Neural cell (in vitro differentiated cells): ENCODE measurements at regions not wholly inside any gene's neighbourhood (a gene's known extent, or its start where the extent isn't known, plus 50 kb on each side); places are given as distances from the start of the nearest gene placed in this dataset.
"Not testable (repeated sequence)": the region's sequence is repeated elsewhere in the genome, so short reads cannot be mapped to it uniquely, and the experiment has no call there.

Experiments
- H2AFZ ChIP-seq: fragments of 200-600, 300-800 bp; sonication (generic), shearing (Covaris generic); 2 replicates; pipeline ENCODE4 v1.6.0; 2014; ENCODE audit warnings: low read depth, mild to moderate bottlenecking, antibody characterized with exemption, low read length, moderate library complexity
- H3F3A ChIP-seq: fragments of 200-600 bp; shearing (Covaris generic); 2 replicates; pipeline ENCODE4 v1.6.1; 2016; ENCODE audit warnings: mild to moderate bottlenecking, moderate library complexity, mixed read lengths, antibody characterized with exemption, low read length; ENCODE audit not compliant: insufficient read depth, poor library complexity, severe bottlenecking
- H3K27ac ChIP-seq: fragments of 200-600, 300-800 bp; sonication (generic), shearing (Covaris generic); 2 replicates; pipeline ENCODE4 v1.5.1; 2014; ENCODE audit warnings: mild to moderate bottlenecking, low read length, moderate library complexity
- H3K27me3 ChIP-seq: fragments of 300-800, 200-600 bp; sonication (generic), shearing (Covaris generic); 2 replicates; pipeline ENCODE4 v1.6.0; 2014; ENCODE audit warnings: mild to moderate bottlenecking, low read depth, low read length, moderate library complexity; ENCODE audit not compliant: insufficient read depth
- H3K36me3 ChIP-seq: fragments of 300-800, 200-600 bp; sonication (generic), shearing (Covaris generic); 2 replicates; pipeline ENCODE4 v1.5.1; 2014; ENCODE audit warnings: mild to moderate bottlenecking, antibody characterized with exemption, low read length, moderate library complexity; ENCODE audit not compliant: insufficient read depth
- H3K4me2 ChIP-seq: fragments of 300-800, 200-600 bp; sonication (generic), shearing (Covaris generic); 2 replicates; pipeline ENCODE4 v1.6.0; 2014; ENCODE audit warnings: mild to moderate bottlenecking, low read length
- H3K4me3 ChIP-seq: fragments of 300-800, 200-600 bp; sonication (generic), shearing (Covaris generic); 2 replicates; pipeline ENCODE4 v1.5.1; 2014; ENCODE audit warnings: mild to moderate bottlenecking, low read length, moderate library complexity
- H3K79me2 ChIP-seq: fragments of 200-600 bp; shearing (Covaris generic); replicated peaks from 2 replicates; pipeline ENCODE4 v1.6.0; 2014; ENCODE audit warnings: mild to moderate bottlenecking, low read length, moderate library complexity; ENCODE audit not compliant: insufficient read depth
- H3K9ac ChIP-seq: fragments of 300-800, 200-600 bp; sonication (generic), shearing (Covaris generic); 2 replicates; pipeline ENCODE4 v1.6.1; 2016; ENCODE audit warnings: mild to moderate bottlenecking, low read length, mixed read lengths
- H3K9me2 ChIP-seq: fragments of 200-600 bp; shearing (Covaris generic); 2 replicates; pipeline ENCODE4 v1.6.1; 2016; ENCODE audit warnings: mild to moderate bottlenecking, low read length, mixed read lengths; ENCODE audit not compliant: insufficient read depth
- H3K9me3 ChIP-seq: fragments of 200-600, 300-800 bp; sonication (generic), shearing (Covaris generic); 2 replicates; pipeline ENCODE4 v1.6.1; 2016; ENCODE audit warnings: mild to moderate bottlenecking, mixed run types, low read length, moderate library complexity, mixed read lengths
- H4K20me1 ChIP-seq: fragments of 200-600 bp; shearing (Covaris generic); 2 replicates; pipeline ENCODE4 v1.6.1; 2016; ENCODE audit warnings: mild to moderate bottlenecking, mixed run types; ENCODE audit not compliant: insufficient read depth
- EP300 ChIP-seq: fragments of 450-650 bp; conservative IDR thresholded peaks from 2 replicates; pipeline ENCODE4 v1.6.1; 2014; ENCODE audit warnings: antibody characterized with exemption, mild to moderate bottlenecking, moderate library complexity; ENCODE audit not compliant: poor library complexity, severe bottlenecking
- EZH2 ChIP-seq: fragments of 200-600, 300-800 bp; shearing (Covaris generic), sonication (generic); IDR thresholded peaks from 2 replicates; pipeline ENCODE4 v1.6.1; 2014; ENCODE audit warnings: antibody characterized with exemption, low read length, borderline replicate concordance, mild to moderate bottlenecking; ENCODE audit not compliant: insufficient read depth, poor library complexity, severe bottlenecking
- MXI1 ChIP-seq: fragments of 450-650 bp; conservative IDR thresholded peaks from 2 replicates; pipeline ENCODE4 v1.6.1; 2014; ENCODE audit warnings: antibody characterized with exemption, mild to moderate bottlenecking; ENCODE audit not compliant: poor library complexity, severe bottlenecking
- POLR2AphosphoS5 ChIP-seq: IDR thresholded peaks from 2 replicates; pipeline ENCODE4 v1.6.1; 2012
- RAD21 ChIP-seq: fragments of 450-650 bp; conservative IDR thresholded peaks from 2 replicates; pipeline ENCODE4 v1.6.1; 2014; ENCODE audit warnings: antibody characterized with exemption, mild to moderate bottlenecking, moderate library complexity
- SMC3 ChIP-seq: fragments of 450-650 bp; conservative IDR thresholded peaks from 2 replicates; pipeline ENCODE4 v1.6.1; 2014; ENCODE audit warnings: antibody characterized with exemption, mild to moderate bottlenecking, moderate library complexity; ENCODE audit not compliant: poor library complexity
- TAF1 ChIP-seq: IDR thresholded peaks from 2 replicates; pipeline ENCODE4 v1.6.1; 2012; ENCODE audit warnings: low read depth
- TF ChIP-seq, protein P1 (sequence below): IDR thresholded peaks from 2 replicates; pipeline ENCODE4 v1.6.1; 2012; ENCODE audit warnings: borderline replicate concordance
- TF ChIP-seq, protein P2 (sequence below): fragments of 450-650 bp; IDR thresholded peaks from 2 replicates; pipeline ENCODE4 v1.5.1; 2014; ENCODE audit warnings: antibody characterized with exemption, mild to moderate bottlenecking, moderate library complexity; ENCODE audit not compliant: poor library complexity, severe bottlenecking

- Histone ChIP-seq H3K4me2 (no peak overlapping the region), H3K4me3 (no peak overlapping the region), H3K9me3 (no peaks in the 10 kb centered on the region), H3K27ac (no peak overlapping the region), H4K20me1 (no peaks in the 10 kb centered on the region), H3F3A (no peaks in the 10 kb centered on the region), H2AFZ (no peak overlapping the region), H3K79me2 (no peaks in the 10 kb centered on the region), H3K9me2 (no peaks in the 10 kb centered on the region), H3K27me3 (no peaks in the 10 kb centered on the region), H3K9ac (no peak overlapping the region), H3K36me3 (no peaks in the 10 kb centered on the region)
- TF ChIP-seq SMC3, result no peak
- TF ChIP-seq POLR2AphosphoS5, result no peak
Measured at GRCh38 chr9:107778661-107779060, 289.1 kb upstream of the KLF4 start.

- H3K9me2 ChIP-seq, H3K9ac ChIP-seq, H2AFZ ChIP-seq, H3K4me3 ChIP-seq, H3K27ac ChIP-seq, H3K79me2 ChIP-seq, H3K4me2 ChIP-seq, H4K20me1 ChIP-seq, H3K36me3 ChIP-seq, H3F3A ChIP-seq, H3K27me3 ChIP-seq, H3K9me3 ChIP-seq: not testable (repeated sequence)
Measured at GRCh38 chr9:107774099-107774498, 284.5 kb upstream of the KLF4 start.

GRCh38 chr9:107772988-107773387 is 283.4 kb upstream of the KLF4 start:
- Histone ChIP-seq H4K20me1 (no peaks in the 10 kb centered on the region), H3K27ac (no peak overlapping the region), H3K79me2 (no peaks in the 10 kb centered on the region), H3K9ac (no peak overlapping the region), H3K9me3 (no peaks in the 10 kb centered on the region), H3K4me2 (no peak overlapping the region), H3K36me3 (no peaks in the 10 kb centered on the region), H2AFZ (no peak overlapping the region), H3K9me2 (no peaks in the 10 kb centered on the region), H3F3A (no peaks in the 10 kb centered on the region), H3K27me3 (no peaks in the 10 kb centered on the region), H3K4me3 (no peak overlapping the region)
- TF ChIP-seq EP300 (no peak), SMC3 (no peak), POLR2AphosphoS5 (no peak), MXI1 (no peak)
- TF ChIP-seq, protein P1, sequence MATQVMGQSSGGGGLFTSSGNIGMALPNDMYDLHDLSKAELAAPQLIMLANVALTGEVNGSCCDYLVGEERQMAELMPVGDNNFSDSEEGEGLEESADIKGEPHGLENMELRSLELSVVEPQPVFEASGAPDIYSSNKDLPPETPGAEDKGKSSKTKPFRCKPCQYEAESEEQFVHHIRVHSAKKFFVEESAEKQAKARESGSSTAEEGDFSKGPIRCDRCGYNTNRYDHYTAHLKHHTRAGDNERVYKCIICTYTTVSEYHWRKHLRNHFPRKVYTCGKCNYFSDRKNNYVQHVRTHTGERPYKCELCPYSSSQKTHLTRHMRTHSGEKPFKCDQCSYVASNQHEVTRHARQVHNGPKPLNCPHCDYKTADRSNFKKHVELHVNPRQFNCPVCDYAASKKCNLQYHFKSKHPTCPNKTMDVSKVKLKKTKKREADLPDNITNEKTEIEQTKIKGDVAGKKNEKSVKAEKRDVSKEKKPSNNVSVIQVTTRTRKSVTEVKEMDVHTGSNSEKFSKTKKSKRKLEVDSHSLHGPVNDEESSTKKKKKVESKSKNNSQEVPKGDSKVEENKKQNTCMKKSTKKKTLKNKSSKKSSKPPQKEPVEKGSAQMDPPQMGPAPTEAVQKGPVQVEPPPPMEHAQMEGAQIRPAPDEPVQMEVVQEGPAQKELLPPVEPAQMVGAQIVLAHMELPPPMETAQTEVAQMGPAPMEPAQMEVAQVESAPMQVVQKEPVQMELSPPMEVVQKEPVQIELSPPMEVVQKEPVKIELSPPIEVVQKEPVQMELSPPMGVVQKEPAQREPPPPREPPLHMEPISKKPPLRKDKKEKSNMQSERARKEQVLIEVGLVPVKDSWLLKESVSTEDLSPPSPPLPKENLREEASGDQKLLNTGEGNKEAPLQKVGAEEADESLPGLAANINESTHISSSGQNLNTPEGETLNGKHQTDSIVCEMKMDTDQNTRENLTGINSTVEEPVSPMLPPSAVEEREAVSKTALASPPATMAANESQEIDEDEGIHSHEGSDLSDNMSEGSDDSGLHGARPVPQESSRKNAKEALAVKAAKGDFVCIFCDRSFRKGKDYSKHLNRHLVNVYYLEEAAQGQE, result no peak

DNA sequence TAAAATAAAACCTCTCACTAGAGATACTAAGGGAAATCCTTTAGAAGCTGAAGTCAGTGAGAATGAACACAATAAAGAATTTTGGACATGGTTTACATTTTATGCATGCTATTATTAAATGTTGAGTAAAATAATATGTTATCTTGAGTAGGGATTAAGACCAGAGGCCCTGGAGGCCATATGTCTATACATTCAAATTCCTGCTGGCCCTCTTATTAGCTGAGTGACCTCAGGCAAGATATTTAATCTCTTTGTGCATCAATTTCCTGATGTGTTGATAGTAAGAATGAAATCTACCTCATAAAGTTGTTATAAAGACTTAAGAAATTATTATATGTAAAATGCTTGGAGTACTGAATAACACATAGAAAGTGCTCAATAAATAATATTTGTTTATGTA is 281.1 kb upstream of the KLF4 start:
- Histone ChIP-seq H3K9me2 (no peaks in the 10 kb centered on the region), H3K9ac (no peak overlapping the region), H3K36me3 (no peaks in the 10 kb centered on the region), H3K9me3 (no peaks in the 10 kb centered on the region), H3K27me3 (no peaks in the 10 kb centered on the region), H3K27ac (no peak overlapping the region), H3K4me3 (no peak overlapping the region), H2AFZ (no peak overlapping the region), H3K79me2 (no peaks in the 10 kb centered on the region), H3F3A (no peaks in the 10 kb centered on the region), H3K4me2 (no peak overlapping the region), H4K20me1 (no peaks in the 10 kb centered on the region)
- TF ChIP-seq MXI1, result no peak
- TF ChIP-seq, protein P2, sequence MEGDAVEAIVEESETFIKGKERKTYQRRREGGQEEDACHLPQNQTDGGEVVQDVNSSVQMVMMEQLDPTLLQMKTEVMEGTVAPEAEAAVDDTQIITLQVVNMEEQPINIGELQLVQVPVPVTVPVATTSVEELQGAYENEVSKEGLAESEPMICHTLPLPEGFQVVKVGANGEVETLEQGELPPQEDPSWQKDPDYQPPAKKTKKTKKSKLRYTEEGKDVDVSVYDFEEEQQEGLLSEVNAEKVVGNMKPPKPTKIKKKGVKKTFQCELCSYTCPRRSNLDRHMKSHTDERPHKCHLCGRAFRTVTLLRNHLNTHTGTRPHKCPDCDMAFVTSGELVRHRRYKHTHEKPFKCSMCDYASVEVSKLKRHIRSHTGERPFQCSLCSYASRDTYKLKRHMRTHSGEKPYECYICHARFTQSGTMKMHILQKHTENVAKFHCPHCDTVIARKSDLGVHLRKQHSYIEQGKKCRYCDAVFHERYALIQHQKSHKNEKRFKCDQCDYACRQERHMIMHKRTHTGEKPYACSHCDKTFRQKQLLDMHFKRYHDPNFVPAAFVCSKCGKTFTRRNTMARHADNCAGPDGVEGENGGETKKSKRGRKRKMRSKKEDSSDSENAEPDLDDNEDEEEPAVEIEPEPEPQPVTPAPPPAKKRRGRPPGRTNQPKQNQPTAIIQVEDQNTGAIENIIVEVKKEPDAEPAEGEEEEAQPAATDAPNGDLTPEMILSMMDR, result no peak
- TF ChIP-seq, protein P1, result no peak
- no peak for TF ChIP-seq SMC3
- TF ChIP-seq POLR2AphosphoS5, result no peak
- TF ChIP-seq EP300, result no peak
- TF ChIP-seq RAD21, result no peak
- no peak for TF ChIP-seq EZH2
- no peak for TF ChIP-seq TAF1
